Lower lobe of right lung (tissue), 2 donors: ENCODE measurements at regions not wholly inside any gene's neighbourhood (a gene's known extent, or its start where the extent isn't known, plus 50 kb on each side); places are given as distances from the start of the nearest gene placed in this dataset.

Source experiments
- ATAC-seq, 2 donors: fragments of 200-7000 bp; cut with Tn5 transposase; one replicate each; pipeline ENCODE4 v1.9.1; 2020 to 2022; ENCODE audit warnings: mild to moderate bottlenecking in 2 of 2, moderate library complexity in 2 of 2
- DNase-seq: peaks from one replicate; pipeline ENCODE4 v3.0.0-alpha.2; 2020
- H3K27ac ChIP-seq: fragments of 200-600 bp; one replicate; pipeline ENCODE4 v1.8.0; 2022
- H3K27me3 ChIP-seq: fragments of 200-600 bp; one replicate; pipeline ENCODE4 v1.8.0; 2022; ENCODE audit warnings: low read depth
- H3K36me3 ChIP-seq: fragments of 200-600 bp; one replicate; pipeline ENCODE4 v1.8.0; 2022; ENCODE audit warnings: mild to moderate bottlenecking
- H3K4me1 ChIP-seq: fragments of 200-600 bp; one replicate; pipeline ENCODE4 v1.8.0; 2022
- H3K4me3 ChIP-seq: fragments of 200-600 bp; one replicate; pipeline ENCODE4 v1.8.0; 2022; ENCODE audit warnings: mild to moderate bottlenecking
- H3K9me3 ChIP-seq: fragments of 200-600 bp; one replicate; pipeline ENCODE4 v1.8.0; 2022
- intact Hi-C: fragments of 100-400 bp; cut with DNase I; formaldehyde crosslinking; loops from one replicate; pipeline ENCODE4 v1.11.0; 2022
- TF ChIP-seq, protein P1 (sequence below): fragments of 200-600 bp; IDR thresholded peaks from one replicate; pipeline ENCODE4 v1.8.0; 2022; ENCODE audit warnings: antibody characterized with exemption, mild to moderate bottlenecking
- donor health status: DM: no; HTN: yes; CAD: no; lungs with severe emphysema.

DNA sequence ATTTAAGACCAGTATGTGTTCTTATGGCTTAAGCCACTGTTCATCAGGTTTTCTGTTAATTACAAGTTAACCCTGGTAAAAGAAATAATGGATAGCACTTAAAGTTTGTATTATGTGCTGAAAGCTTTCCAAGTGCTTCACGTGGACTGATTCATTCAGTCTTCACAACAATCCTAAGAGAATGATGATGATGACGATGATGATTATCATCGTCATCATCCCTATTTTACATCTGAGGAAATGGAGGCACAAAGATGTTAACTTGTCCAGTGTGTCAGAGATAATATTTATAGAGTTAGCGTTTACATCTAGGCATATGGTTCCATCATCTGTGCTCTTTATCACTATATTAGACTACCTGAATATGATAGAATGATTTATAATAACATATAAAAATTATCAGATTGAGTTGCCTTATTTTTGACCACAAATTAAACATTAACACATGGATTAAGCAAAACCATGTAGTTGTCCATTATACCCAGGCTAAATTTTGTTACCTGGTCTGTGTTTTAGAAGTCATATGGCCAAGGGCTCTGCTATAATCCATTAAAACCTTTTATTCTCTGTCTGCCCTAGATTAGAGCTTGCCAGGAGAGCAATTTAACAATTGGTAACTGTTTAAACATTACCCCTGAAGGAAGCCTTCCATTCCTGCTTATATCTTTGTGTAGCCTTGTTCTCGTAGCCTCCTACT, 102.3 kb upstream of the MAP3K1 start:
- Histone ChIP-seq H3K36me3 (no peaks in the 10 kb centered on the region), H3K4me3 (no peak overlapping the region), H3K27ac (no peak overlapping the region), H3K4me1 (peaks cover 15% of the 10 kb centered on the region), H3K27me3 (no peaks in the 10 kb centered on the region), H3K9me3 (no peaks in the 10 kb centered on the region)
- ATAC-seq (no peak), DNase-seq (no peak)
- intact Hi-C loops = no loop called here
- TF ChIP-seq, protein P1, sequence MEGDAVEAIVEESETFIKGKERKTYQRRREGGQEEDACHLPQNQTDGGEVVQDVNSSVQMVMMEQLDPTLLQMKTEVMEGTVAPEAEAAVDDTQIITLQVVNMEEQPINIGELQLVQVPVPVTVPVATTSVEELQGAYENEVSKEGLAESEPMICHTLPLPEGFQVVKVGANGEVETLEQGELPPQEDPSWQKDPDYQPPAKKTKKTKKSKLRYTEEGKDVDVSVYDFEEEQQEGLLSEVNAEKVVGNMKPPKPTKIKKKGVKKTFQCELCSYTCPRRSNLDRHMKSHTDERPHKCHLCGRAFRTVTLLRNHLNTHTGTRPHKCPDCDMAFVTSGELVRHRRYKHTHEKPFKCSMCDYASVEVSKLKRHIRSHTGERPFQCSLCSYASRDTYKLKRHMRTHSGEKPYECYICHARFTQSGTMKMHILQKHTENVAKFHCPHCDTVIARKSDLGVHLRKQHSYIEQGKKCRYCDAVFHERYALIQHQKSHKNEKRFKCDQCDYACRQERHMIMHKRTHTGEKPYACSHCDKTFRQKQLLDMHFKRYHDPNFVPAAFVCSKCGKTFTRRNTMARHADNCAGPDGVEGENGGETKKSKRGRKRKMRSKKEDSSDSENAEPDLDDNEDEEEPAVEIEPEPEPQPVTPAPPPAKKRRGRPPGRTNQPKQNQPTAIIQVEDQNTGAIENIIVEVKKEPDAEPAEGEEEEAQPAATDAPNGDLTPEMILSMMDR = no peak

DNA sequence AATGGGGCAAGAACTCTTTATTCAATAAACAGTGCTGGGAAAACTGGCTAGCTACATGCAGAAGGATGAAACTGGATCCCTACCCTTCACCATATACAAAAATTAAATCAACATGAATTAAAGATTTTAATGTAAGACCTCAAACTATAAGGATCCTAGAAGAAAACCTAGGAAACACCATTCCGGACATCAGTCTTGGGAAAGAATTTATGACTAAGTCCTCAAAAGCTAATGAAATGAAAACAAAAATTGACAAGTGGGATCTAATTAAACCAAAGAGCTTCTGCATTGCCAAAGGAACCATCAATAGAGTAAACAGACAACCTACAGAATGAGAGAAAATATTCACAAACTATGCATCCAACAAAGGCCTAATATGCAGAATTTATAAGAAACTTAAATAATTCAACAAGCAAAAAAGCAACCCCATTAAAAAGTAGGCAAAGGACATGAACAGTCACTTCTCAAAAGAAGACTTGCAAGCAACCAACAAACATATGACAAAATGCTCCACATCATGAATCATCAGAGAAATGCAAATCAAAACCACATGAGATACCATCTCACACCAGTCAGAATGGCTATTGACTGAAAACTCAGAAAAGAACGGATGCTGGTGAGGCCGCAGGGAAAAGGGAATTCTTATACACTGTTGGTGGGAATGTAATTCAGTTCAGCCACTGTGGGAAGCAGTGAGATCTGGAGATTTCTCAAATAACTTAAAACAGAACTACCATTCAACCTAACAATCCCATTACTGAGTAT, 104.3 kb upstream of the MAP3K1 start:
- no peak overlapping the region for H3K27ac ChIP-seq
- DNase-seq = no peak
- no peaks in the 10 kb centered on the region for H3K27me3 ChIP-seq
- H3K4me1 ChIP-seq = no peaks in the 10 kb centered on the region
- TF ChIP-seq, protein P1 = no peak
- intact Hi-C loops = no loop called here
- H3K36me3 ChIP-seq = no peaks in the 10 kb centered on the region
- no peak overlapping the region for H3K4me3 ChIP-seq
- ATAC-seq = no peak
- H3K9me3 ChIP-seq = no peaks in the 10 kb centered on the region

DNA sequence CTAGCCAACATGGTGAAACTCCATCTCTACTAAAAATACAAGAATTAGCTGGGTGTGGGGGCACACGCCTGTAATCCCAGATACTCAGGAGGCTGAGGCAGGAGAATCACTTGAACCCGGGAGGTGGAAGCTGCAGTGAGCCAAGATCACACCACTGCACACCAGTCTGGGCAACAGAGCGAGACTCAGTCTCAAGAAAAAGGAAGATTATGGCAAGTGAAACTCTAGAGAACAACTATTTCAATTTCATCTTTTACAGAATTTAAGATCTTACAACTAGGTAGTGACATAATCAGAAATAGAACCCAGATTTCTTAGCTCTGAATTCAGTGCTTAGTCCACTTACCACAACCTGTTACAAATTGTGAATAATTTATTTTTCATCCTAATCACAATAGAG, 108.8 kb upstream of the MAP3K1 start:
- intact Hi-C loops = no loop called here
- Histone ChIP-seq H3K9me3 (no peaks in the 10 kb centered on the region), H3K4me1 (no peaks in the 10 kb centered on the region), H3K27ac (no peak overlapping the region), H3K36me3 (no peaks in the 10 kb centered on the region), H3K4me3 (no peak overlapping the region), H3K27me3 (no peaks in the 10 kb centered on the region)
- no peak for ATAC-seq
- no peak for DNase-seq
- TF ChIP-seq, protein P1 = no peak

DNA sequence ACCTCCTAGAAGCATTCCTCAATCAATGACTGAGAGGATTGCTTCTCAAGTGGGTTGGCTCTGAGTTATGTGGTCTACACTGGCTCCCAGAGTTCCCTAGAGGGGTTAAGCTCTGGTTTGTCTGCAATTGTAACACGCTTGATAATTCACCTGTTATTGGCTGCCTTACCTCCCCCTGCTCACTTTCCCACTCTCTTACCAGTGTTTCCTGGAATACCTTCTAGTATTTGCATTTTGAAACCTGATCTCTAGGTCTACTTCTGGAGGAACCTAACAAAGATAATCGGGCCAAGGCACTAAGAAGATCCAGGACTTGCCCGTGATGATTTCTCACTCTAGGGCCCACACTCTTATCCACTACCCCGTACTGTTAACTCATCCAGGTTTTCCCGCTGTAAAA, 110.1 kb upstream of the MAP3K1 start:
- no peaks in the 10 kb centered on the region for H3K27me3 ChIP-seq
- intact Hi-C loops = no loop called here
- H3K4me1 ChIP-seq = no peaks in the 10 kb centered on the region
- no peaks in the 10 kb centered on the region for H3K9me3 ChIP-seq
- TF ChIP-seq, protein P1 = no peak
- no peak overlapping the region for H3K27ac ChIP-seq
- DNase-seq = no peak
- ATAC-seq = no peak
- H3K4me3 ChIP-seq = no peak overlapping the region
- H3K36me3 ChIP-seq = no peaks in the 10 kb centered on the region

DNA sequence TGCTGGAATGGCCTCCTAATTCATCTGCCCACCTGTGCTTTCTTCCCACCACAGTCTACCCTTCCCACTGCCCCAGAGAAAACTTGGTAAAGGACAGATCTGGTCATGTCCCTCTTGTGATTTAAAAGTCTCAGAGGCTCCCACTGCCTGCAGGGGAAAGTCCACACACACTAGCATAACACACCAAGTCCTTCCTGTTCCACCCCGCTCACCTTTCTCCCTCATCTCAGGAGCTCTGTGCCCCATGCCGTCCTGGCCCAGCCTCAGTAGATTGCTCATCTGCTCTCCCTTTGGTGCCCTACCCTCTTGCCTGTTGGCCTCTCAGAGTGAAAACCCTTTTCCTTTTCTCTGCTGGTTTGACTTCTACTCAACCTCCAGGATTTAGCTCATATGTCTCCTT, 111.4 kb upstream of the MAP3K1 start:
- TF ChIP-seq, protein P1 = no peak
- Histone ChIP-seq H3K36me3 (no peaks in the 10 kb centered on the region), H3K9me3 (no peaks in the 10 kb centered on the region), H3K4me3 (no peak overlapping the region), H3K27me3 (no peaks in the 10 kb centered on the region), H3K27ac (no peak overlapping the region), H3K4me1 (no peaks in the 10 kb centered on the region)
- ATAC-seq (no peak), DNase-seq (no peak)
- intact Hi-C loops = no loop called here
